H4 (cell line): ENCODE measurements at regions not wholly inside any gene's neighbourhood (a gene's known extent, or its start where the extent isn't known, plus 50 kb on each side); places are given as distances from the start of the nearest gene placed in this dataset.
"Not testable (repeated sequence)": the region's sequence is repeated elsewhere in the genome, so short reads cannot be mapped to it uniquely, and the experiment has no call there.

Experiments
- DNase-seq: peaks from one replicate; pipeline ENCODE4 v3.0.0-alpha.2; 2015; ENCODE audit warnings: low spot score

- DNase-seq: no peak
These were observed 127.2 kb downstream of the CD164 start for GRCh38 chr6:109255087-109255486.

GRCh38 chr6:109253366-109253765 is 128.9 kb downstream of the CD164 start:
- no peak for DNase-seq

GRCh38 chr6:109252261-109253041 is 129.8 kb downstream of the CD164 start:
- DNase-seq: no peak

- no peak for DNase-seq
These were observed 130.4 kb downstream of the CD164 start for GRCh38 chr6:109251839-109252238.

GRCh38 chr6:109250544-109251156 is 131.6 kb downstream of the CD164 start:
- DNase-seq: not testable (repeated sequence)

GRCh38 chr6:109243863-109244825 is 138.1 kb downstream of the CD164 start:
- no peak for DNase-seq

- DNase-seq: no peak
These were observed 139.3 kb downstream of the CD164 start for GRCh38 chr6:109242925-109243324.

- DNase-seq: no peak
These were observed 140.2 kb downstream of the CD164 start for GRCh38 chr6:109242029-109242428.

GRCh38 chr6:109241199-109241598 is 141.1 kb downstream of the CD164 start:
- DNase-seq: no peak

- no peak for DNase-seq
These were observed 141.7 kb downstream of the CD164 start for GRCh38 chr6:109240370-109241084.

GRCh38 chr6:109239651-109240321 is 142.5 kb downstream of the CD164 start:
- no peak for DNase-seq

GRCh38 chr6:109239160-109239559 is 143.1 kb downstream of the CD164 start:
- DNase-seq: no peak

GRCh38 chr6:109238396-109238795 is 143.1 kb downstream of the CEP57L1 start:
- no peak for DNase-seq

- no peak for DNase-seq
These were observed 142.7 kb downstream of the CEP57L1 start for GRCh38 chr6:109237986-109238329.

GRCh38 chr6:109237077-109237985 is 142.0 kb downstream of the CEP57L1 start:
- no peak for DNase-seq

GRCh38 chr6:109236115-109237076 is 141.1 kb downstream of the CEP57L1 start:
- no peak for DNase-seq

- no peak for DNase-seq
These were observed 140.3 kb downstream of the CEP57L1 start for GRCh38 chr6:109235481-109236038.

- DNase-seq: no peak
These were observed 135.1 kb downstream of the CEP57L1 start for GRCh38 chr6:109230453-109230852.

GRCh38 chr6:109229536-109229935 is 134.2 kb downstream of the CEP57L1 start:
- DNase-seq: no peak
